ENCODE measurements at regions not wholly inside any gene's neighbourhood (a gene's known extent, or its start where the extent isn't known, plus 50 kb on each side); places are given as distances from the start of the nearest gene placed in this dataset.

DNA sequence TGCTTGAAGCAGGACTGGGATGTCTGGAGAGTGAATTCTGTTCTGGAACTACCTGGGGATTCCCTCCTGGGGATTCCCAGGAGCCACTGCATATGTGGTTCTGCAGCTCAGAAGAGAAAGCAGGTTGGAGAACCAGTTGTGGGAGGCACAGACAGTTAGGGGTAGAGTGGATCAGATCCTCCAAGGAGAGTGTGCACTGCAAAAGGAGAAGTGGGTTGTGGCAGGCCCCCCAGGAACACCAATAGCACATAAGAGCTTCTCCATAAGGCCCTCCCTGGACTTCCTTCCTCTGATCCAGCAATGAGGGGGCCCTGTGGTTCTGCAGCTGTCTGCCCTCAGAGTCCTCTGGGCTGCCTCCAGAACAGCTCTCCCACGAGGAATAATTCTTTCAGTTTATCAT, 369.2 kb upstream of the CNR1 start:
- H3K4me1 Mint-ChIP-seq (ENCODE audit: unreplicated experiment): no peaks in the 10 kb centered on the region
- peak; percentile 32 for DNase-seq (ENCODE audit: extremely low spot score, unreplicated experiment)
- H3K36me3 Mint-ChIP-seq (ENCODE audit: unreplicated experiment): no peaks in the 10 kb centered on the region
- no peak for TF ChIP-seq CTCF (IDR thresholded peaks at IDR 0.05)
- H3K27me3 Mint-ChIP-seq (ENCODE audit: unreplicated experiment): no peaks in the 10 kb centered on the region
- peaks cover 4% of the 10 kb centered on the region for H3K9me3 Mint-ChIP-seq (ENCODE audit: unreplicated experiment)
- H3K27ac Mint-ChIP-seq (ENCODE audit: unreplicated experiment): no peak overlapping the region
- H3K4me3 Mint-ChIP-seq (ENCODE audit: unreplicated experiment): no peak overlapping the region

DNA sequence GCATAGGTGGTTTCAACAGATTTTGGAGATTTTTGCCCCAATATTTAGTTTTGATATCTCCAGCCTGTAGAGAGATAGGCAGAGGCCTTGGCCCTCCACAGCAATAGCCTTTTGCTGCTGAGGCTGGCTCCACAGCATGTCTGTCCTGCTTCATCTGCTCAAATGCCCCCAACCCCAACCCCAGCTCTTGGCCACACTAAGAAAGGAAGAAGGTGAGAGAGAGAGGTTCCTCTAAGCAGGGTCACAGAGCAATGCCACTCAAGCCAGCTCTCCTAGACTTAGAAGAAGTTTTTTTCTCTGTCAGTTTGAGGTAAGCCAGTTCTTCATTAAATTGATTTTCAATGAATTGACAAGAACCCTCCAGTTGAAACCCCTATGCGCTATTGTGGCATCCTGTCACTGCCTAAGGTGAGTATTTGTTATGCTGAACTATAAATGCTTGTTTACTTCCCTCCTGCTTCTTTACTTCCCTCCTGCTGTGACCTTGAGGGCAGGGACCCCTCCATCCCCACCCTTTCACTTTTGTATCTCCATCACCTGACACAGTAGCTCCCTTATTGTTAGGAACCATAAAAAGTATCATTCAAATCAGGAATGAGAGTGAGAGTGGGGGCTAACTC, 366.2 kb upstream of the CNR1 start:
- Mint-ChIP-seq H3K36me3 (ENCODE audit: unreplicated experiment) (no peaks in the 10 kb centered on the region), H3K9me3 (ENCODE audit: unreplicated experiment) (peaks cover 4% of the 10 kb centered on the region), H3K4me1 (ENCODE audit: unreplicated experiment) (no peaks in the 10 kb centered on the region), H3K27ac (ENCODE audit: unreplicated experiment) (no peak overlapping the region), H3K27me3 (ENCODE audit: unreplicated experiment) (no peaks in the 10 kb centered on the region), H3K4me3 (ENCODE audit: unreplicated experiment) (no peak overlapping the region)
- peak; percentile 42 for DNase-seq (ENCODE audit: extremely low spot score, unreplicated experiment)
- no peak for TF ChIP-seq CTCF (IDR thresholded peaks at IDR 0.05)

DNA sequence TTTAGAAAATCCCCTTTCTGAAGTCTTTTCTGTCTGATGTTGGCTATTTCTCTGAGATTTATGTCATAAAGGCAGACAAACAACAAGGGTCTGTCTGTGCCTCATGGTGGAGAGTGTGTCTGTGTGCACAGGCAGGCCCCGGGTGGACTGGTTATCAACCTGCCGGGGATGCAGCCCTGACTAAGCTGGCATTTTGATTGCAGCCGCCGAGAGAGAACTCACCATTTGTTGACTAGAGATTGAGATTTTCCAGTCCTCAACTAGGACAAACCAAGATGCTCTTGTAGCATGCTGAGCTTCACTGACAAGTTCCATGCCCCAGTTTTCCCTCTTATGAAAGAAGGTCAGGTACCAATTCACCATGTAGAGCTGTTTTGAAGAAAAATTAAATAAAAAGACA, 363.6 kb upstream of the CNR1 start:
- no peak overlapping the region for H3K4me3 Mint-ChIP-seq (ENCODE audit: unreplicated experiment)
- no peak overlapping the region for H3K27ac Mint-ChIP-seq (ENCODE audit: unreplicated experiment)
- DNase-seq (ENCODE audit: extremely low spot score, unreplicated experiment): peak; percentile 64
- H3K36me3 Mint-ChIP-seq (ENCODE audit: unreplicated experiment): no peaks in the 10 kb centered on the region
- no peaks in the 10 kb centered on the region for H3K27me3 Mint-ChIP-seq (ENCODE audit: unreplicated experiment)
- no peaks in the 10 kb centered on the region for H3K4me1 Mint-ChIP-seq (ENCODE audit: unreplicated experiment)
- no peak for TF ChIP-seq CTCF (IDR thresholded peaks at IDR 0.05)
- H3K9me3 Mint-ChIP-seq (ENCODE audit: unreplicated experiment): peaks cover 4% of the 10 kb centered on the region

- no peaks in the 10 kb centered on the region for H3K4me1 Mint-ChIP-seq (ENCODE audit: unreplicated experiment)
- no peak overlapping the region for H3K4me3 Mint-ChIP-seq (ENCODE audit: unreplicated experiment)
- H3K27ac Mint-ChIP-seq (ENCODE audit: unreplicated experiment): no peak overlapping the region
- no peaks in the 10 kb centered on the region for H3K36me3 Mint-ChIP-seq (ENCODE audit: unreplicated experiment)
- H3K9me3 Mint-ChIP-seq (ENCODE audit: unreplicated experiment): peaks cover 4% of the 10 kb centered on the region
- no peaks in the 10 kb centered on the region for H3K27me3 Mint-ChIP-seq (ENCODE audit: unreplicated experiment)
- DNase-seq (ENCODE audit: extremely low spot score, unreplicated experiment): peak; percentile 23
- no peak for TF ChIP-seq CTCF (IDR thresholded peaks at IDR 0.05)
Observed at GRCh38 chr6:88520445-88520844, 354.3 kb upstream of the CNR1 start.

DNA sequence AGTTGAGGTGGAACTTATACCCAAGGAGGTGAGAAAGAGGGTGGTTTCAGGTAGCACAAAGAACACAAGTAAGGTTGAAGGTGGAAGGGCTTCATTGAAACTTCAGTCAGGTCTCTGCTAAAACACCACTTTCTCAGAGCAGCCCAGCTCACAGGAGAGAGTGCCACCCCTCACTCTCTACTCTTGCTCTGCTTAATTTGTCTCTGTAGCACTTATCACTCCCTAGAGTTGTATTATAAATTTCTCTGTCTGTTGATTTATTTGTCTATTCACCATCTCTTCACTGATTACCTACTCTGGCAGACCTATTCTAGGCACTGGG, 353.8 kb upstream of the CNR1 start:
- H3K27ac Mint-ChIP-seq (ENCODE audit: unreplicated experiment): no peak overlapping the region

More for the DNA sequence above, 353.8 kb upstream of the CNR1 start:
- peaks cover 4% of the 10 kb centered on the region for H3K9me3 Mint-ChIP-seq (ENCODE audit: unreplicated experiment)
- no peak for TF ChIP-seq CTCF (IDR thresholded peaks at IDR 0.05)
- no peaks in the 10 kb centered on the region for H3K4me1 Mint-ChIP-seq (ENCODE audit: unreplicated experiment)
- H3K4me3 Mint-ChIP-seq (ENCODE audit: unreplicated experiment): no peak overlapping the region
- no peaks in the 10 kb centered on the region for H3K36me3 Mint-ChIP-seq (ENCODE audit: unreplicated experiment)
- no peaks in the 10 kb centered on the region for H3K27me3 Mint-ChIP-seq (ENCODE audit: unreplicated experiment)
- no peak for DNase-seq (ENCODE audit: extremely low spot score, unreplicated experiment)
